Neural cell (in vitro differentiated cells): ENCODE measurements at regions not wholly inside any gene's neighbourhood (a gene's known extent, or its start where the extent isn't known, plus 50 kb on each side); places are given as distances from the start of the nearest gene placed in this dataset.

Source experiments
- POLR2AphosphoS5 ChIP-seq: IDR thresholded peaks from 2 replicates; pipeline ENCODE4 v1.6.1; 2012
- RAD21 ChIP-seq: fragments of 450-650 bp; conservative IDR thresholded peaks from 2 replicates; pipeline ENCODE4 v1.6.1; 2014; ENCODE audit warnings: antibody characterized with exemption, mild to moderate bottlenecking, moderate library complexity
- TF ChIP-seq, protein P1 (sequence below): fragments of 450-650 bp; IDR thresholded peaks from 2 replicates; pipeline ENCODE4 v1.5.1; 2014; ENCODE audit warnings: antibody characterized with exemption, mild to moderate bottlenecking, moderate library complexity; ENCODE audit not compliant: poor library complexity, severe bottlenecking

DNA sequence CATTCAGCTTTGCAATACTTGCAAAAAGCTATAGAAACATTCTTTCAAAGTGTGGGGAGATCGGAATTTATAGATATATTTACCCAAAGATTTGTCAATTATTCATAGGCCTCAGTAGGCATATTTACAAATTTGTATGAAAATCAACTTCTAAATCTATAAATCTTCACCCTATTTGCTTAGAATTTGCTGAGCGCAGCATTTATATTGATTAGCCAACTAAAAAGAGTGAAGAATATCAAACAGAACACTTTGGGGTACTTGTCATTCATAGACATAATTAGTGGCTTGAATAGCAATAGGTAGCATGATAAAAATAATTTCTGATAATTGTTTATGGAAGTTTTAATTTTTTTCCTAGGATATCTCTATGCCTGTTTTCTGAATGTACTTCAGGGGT is 244.5 kb upstream of the SLC35B3 start:
- TF ChIP-seq, protein P1, sequence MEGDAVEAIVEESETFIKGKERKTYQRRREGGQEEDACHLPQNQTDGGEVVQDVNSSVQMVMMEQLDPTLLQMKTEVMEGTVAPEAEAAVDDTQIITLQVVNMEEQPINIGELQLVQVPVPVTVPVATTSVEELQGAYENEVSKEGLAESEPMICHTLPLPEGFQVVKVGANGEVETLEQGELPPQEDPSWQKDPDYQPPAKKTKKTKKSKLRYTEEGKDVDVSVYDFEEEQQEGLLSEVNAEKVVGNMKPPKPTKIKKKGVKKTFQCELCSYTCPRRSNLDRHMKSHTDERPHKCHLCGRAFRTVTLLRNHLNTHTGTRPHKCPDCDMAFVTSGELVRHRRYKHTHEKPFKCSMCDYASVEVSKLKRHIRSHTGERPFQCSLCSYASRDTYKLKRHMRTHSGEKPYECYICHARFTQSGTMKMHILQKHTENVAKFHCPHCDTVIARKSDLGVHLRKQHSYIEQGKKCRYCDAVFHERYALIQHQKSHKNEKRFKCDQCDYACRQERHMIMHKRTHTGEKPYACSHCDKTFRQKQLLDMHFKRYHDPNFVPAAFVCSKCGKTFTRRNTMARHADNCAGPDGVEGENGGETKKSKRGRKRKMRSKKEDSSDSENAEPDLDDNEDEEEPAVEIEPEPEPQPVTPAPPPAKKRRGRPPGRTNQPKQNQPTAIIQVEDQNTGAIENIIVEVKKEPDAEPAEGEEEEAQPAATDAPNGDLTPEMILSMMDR, result no peak
- no peak for TF ChIP-seq POLR2AphosphoS5
- no peak for TF ChIP-seq RAD21
